Upper lobe of right lung (tissue), 1 donor: ENCODE measurements at regions not wholly inside any gene's neighbourhood (a gene's known extent, or its start where the extent isn't known, plus 50 kb on each side); places are given as distances from the start of the nearest gene placed in this dataset.

Source experiments
- ATAC-seq: fragments of 200-7000 bp; cut with Tn5 transposase; one replicate; pipeline ENCODE4 v1.9.1; 2020; ENCODE audit warnings: mild to moderate bottlenecking, moderate library complexity
- DNase-seq: peaks from one replicate; pipeline ENCODE4 v3.0.0-alpha.2; 2020
- H3K27ac ChIP-seq: fragments of 200-600 bp; one replicate; pipeline ENCODE4 v1.8.0; 2022
- H3K27me3 ChIP-seq: fragments of 200-600 bp; one replicate; pipeline ENCODE4 v1.8.0; 2022; ENCODE audit warnings: mild to moderate bottlenecking
- H3K36me3 ChIP-seq: fragments of 200-600 bp; one replicate; pipeline ENCODE4 v1.8.0; 2022
- H3K4me1 ChIP-seq: fragments of 200-600 bp; one replicate; pipeline ENCODE4 v1.8.0; 2022
- H3K4me3 ChIP-seq: fragments of 200-600 bp; one replicate; pipeline ENCODE4 v1.8.0; 2022; ENCODE audit warnings: mild to moderate bottlenecking
- H3K9me3 ChIP-seq: fragments of 200-600 bp; one replicate; pipeline ENCODE4 v1.8.0; 2022
- intact Hi-C: fragments of 100-400 bp; cut with DNase I; formaldehyde crosslinking; loops from one replicate; pipeline ENCODE4 v1.11.0; 2022
- TF ChIP-seq, protein P1 (sequence below): fragments of 200-600 bp; IDR thresholded peaks from one replicate; pipeline ENCODE4 v1.8.0; 2022; ENCODE audit warnings: antibody characterized with exemption
- donor health status: DM: no; HTN: yes; CAD: no; lungs with severe emphysema.

DNA sequence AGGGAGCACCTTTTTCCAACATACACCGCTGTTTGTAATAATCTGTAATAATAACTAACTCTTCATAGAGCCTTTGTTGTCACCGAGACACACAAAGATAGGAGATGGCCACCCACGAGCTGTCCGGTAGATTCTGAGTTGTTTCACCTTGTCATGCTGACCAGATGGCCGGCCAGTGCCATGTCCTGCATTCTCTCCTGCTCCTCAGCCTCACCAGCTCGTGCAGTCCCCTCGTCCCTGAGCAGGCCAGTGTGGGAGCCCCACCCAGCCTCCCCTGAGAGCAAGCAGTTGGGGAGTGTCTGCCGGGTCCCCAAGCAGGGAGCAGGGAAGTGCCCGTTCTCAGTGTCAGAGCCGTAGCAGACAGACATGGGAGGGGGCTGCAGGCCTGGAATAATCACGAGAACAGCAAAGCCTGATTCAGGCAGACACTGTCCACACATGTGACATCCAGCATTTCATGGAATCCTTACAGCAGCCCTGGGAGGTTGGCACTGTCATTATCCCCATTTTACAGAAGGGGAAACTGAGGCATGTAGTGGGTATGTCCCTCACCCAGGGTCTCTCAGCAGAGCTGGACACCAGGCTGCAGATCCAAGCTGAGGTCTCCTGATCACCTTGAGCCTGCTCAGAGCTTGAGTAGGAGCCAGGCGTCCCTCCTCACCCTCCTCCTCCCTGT lies 178.5 kb upstream of the CIBAR2 start:
- H3K4me1 ChIP-seq, result peaks cover 15% of the 10 kb centered on the region
- intact Hi-C loops, result no loop called here
- H3K9me3 ChIP-seq, result no peaks in the 10 kb centered on the region
- peak overlapping the region; percentile 32 for H3K27ac ChIP-seq
- TF ChIP-seq, protein P1, sequence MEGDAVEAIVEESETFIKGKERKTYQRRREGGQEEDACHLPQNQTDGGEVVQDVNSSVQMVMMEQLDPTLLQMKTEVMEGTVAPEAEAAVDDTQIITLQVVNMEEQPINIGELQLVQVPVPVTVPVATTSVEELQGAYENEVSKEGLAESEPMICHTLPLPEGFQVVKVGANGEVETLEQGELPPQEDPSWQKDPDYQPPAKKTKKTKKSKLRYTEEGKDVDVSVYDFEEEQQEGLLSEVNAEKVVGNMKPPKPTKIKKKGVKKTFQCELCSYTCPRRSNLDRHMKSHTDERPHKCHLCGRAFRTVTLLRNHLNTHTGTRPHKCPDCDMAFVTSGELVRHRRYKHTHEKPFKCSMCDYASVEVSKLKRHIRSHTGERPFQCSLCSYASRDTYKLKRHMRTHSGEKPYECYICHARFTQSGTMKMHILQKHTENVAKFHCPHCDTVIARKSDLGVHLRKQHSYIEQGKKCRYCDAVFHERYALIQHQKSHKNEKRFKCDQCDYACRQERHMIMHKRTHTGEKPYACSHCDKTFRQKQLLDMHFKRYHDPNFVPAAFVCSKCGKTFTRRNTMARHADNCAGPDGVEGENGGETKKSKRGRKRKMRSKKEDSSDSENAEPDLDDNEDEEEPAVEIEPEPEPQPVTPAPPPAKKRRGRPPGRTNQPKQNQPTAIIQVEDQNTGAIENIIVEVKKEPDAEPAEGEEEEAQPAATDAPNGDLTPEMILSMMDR, result no peak
- H3K27me3 ChIP-seq, result no peaks in the 10 kb centered on the region
- no peak for DNase-seq
- ATAC-seq, result no peak
- no peaks in the 10 kb centered on the region for H3K36me3 ChIP-seq
- no peak overlapping the region for H3K4me3 ChIP-seq

DNA sequence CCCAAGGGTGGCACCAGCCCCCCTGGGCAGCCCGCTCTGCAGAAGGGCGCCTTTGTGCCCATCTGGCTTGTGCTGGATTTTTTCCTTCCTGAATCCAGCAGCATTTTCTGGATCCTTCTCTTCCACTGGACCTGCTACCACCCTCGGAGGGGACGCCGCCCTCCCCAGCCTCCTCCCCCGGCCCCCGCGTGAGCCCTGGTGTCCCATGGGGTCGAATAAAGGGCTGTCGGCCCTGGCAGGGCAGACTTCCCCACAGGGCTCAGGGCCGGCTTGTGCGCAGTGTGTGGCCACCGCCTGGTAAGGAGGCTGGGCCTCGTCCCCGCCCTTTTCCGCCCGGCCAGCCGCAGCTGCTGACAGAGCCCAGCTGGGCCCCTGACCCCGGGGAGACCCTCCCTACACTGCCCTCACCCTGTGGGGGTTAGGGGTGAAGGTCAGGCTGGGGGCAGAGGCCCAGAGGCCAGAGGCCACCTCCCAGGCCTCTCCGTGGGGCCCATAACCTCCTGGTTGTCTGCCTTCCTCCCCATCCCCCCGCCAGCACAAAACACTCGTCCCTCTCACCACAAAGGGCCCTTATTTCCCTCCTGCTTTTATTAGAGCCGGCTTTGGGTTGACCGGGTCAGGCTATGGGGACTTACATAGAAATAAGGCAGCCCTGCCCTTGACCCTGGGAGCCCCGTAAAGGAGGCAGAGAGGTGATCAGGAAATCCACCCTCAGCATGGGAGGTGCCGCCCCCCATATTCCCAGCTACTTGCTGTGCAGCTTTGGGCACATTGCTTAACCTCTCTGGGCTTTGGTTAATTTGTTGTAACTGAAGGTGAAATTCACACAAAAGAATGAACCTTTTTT lies 179.3 kb upstream of the CIBAR2 start:
- DNase-seq, result peak; percentile 78
- H3K27ac ChIP-seq, result peak overlapping the region; percentile 32

DNA sequence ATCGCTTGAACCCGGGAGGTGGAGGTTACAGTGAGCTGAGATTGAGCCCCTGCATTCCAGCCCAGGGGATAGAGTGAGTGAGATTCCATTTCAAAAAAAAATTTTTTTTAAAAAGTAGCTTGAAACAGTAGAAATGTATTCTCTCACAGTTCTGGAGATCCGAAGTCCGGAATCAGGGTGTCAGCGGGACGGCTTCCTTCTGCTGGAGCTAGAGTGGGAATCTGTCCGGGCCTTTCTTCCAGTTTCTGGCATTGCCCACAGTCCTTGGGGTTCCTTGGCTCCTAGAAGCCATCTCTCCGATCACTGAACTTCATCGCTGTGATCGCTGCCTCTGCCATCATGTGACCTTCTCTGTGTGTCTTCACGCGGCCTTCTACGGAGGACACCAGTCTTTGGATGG lies 181.2 kb upstream of the CIBAR2 start:
- Histone ChIP-seq H3K27ac (no peak overlapping the region), H3K36me3 (no peaks in the 10 kb centered on the region), H3K4me1 (peaks cover 15% of the 10 kb centered on the region), H3K27me3 (no peaks in the 10 kb centered on the region), H3K9me3 (no peaks in the 10 kb centered on the region), H3K4me3 (no peak overlapping the region)
- ATAC-seq, result no peak
- DNase-seq, result no peak
- intact Hi-C loops, result no loop called here
- TF ChIP-seq, protein P1, result no peak

More for the DNA sequence above, 179.3 kb upstream of the CIBAR2 start:
- H3K4me1 ChIP-seq, result peaks cover 15% of the 10 kb centered on the region
- H3K9me3 ChIP-seq, result no peaks in the 10 kb centered on the region
- ATAC-seq, result peak; percentile 77
- intact Hi-C loops, result no loop called here
- no peaks in the 10 kb centered on the region for H3K27me3 ChIP-seq
- H3K4me3 ChIP-seq, result no peak overlapping the region
- H3K36me3 ChIP-seq, result no peaks in the 10 kb centered on the region
- TF ChIP-seq, protein P1, result no peak

DNA sequence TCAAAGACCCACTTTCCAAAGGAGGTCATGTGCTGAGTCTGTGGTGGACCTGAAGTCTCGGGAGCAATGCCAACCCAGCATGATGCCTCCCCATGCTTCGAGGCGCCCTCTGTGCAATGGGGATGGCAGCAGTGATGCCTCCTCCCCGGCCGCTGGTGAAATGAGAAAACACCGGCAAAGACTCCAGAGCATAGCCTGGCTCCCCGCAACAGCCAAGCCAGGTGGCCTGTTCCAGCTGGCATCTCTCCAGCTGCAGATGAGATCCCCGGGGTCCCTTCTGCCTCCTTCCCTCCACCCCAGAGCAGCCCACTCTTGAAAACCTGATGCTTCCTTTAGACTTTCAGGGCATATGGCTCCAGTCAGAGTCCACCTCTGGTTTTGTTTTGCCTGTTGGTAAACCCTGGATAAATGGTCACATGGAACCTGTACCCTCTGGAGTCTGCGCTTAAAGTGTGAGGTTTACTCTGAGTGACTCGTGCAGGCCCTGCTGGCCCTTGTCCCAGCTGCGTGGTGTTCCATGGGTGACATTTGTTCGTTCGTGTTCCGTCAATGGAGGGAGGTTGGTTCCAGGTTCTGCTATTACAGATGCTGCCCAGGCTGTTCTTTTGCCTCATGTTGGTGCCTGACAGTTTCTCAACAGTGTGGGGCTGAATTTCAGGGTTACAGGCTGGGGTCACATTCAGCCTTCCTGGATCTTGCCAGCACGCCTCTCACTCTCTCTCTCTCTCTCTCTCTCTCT lies 181.8 kb upstream of the CIBAR2 start:
- Histone ChIP-seq H3K4me3 (no peak overlapping the region), H3K36me3 (no peaks in the 10 kb centered on the region), H3K9me3 (no peaks in the 10 kb centered on the region), H3K27me3 (no peaks in the 10 kb centered on the region), H3K27ac (no peak overlapping the region), H3K4me1 (peaks cover 15% of the 10 kb centered on the region)
- TF ChIP-seq, protein P1, result no peak
- intact Hi-C loops, result no loop called here
- ATAC-seq (no peak), DNase-seq (no peak)

DNA sequence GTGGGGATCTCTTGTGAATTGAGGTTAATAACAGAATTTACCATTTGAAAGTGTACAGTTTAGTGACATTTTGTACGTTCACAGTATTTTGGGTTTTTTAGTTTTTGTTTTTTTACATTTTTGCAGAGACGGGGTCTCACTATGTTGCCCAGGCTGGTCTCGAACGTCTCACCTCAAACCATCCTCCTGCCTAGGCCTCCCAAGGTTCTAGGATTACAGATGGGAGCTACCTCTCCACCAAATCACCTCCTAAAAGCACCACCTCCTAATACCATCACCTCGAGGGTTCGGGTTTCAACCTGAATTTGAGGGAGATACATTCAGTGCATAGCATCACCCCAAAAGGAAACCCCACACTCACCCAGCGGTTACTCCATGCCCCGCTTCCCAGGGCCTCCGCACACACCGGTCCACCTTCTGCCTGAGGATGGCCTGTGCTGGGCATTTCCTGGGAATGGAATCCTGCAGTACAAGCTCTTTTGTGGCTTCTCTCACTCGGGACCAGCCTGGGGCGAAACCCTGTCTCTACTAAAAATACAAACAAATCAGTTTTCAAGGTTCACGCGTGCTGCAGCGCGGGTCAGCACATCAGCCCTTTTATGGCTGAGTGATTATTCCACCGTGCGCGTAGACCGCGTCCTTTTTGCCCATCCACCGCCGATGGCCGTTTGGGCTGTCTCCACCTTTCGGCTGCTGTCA lies 182.7 kb upstream of the CIBAR2 start:
- no peak for ATAC-seq

More for the DNA sequence above, 182.7 kb upstream of the CIBAR2 start:
- H3K27me3 ChIP-seq, result no peaks in the 10 kb centered on the region
- H3K36me3 ChIP-seq, result no peaks in the 10 kb centered on the region
- no peaks in the 10 kb centered on the region for H3K9me3 ChIP-seq
- TF ChIP-seq, protein P1, result no peak
- H3K27ac ChIP-seq, result no peak overlapping the region
- intact Hi-C loops, result no loop called here
- peaks cover 14% of the 10 kb centered on the region for H3K4me1 ChIP-seq
- no peak overlapping the region for H3K4me3 ChIP-seq
- DNase-seq, result no peak
